ENCODE measurements at regions not wholly inside any gene's neighbourhood (a gene's known extent, or its start where the extent isn't known, plus 50 kb on each side); places are given as distances from the start of the nearest gene placed in this dataset.

- Histone ChIP-seq H3K4me2 (ENCODE audit: insufficient read depth, insufficient read length, low read length) (no peak overlapping the region), H3K9ac (ENCODE audit: extremely low read depth, insufficient read length, low read length) (no peak overlapping the region), H4K5ac (ENCODE audit: insufficient read length, low read depth, low read length) (no peak overlapping the region), H2BK120ac (ENCODE audit: low read depth, low read length, poor library complexity, severe bottlenecking) (no peak overlapping the region), H4K20me1 (ENCODE audit: control insufficient read depth, insufficient read depth, insufficient read length) (no peaks in the 10 kb centered on the region), H2BK15ac (ENCODE audit: low read depth, low read length) (no peak overlapping the region), H3K79me2 (ENCODE audit: insufficient read depth, low read length) (no peaks in the 10 kb centered on the region), H3K14ac (ENCODE audit: insufficient read depth, low read length) (no peak overlapping the region), H3K4ac (ENCODE audit: low read depth, low read length) (no peak overlapping the region), H3K56ac (ENCODE audit: insufficient read length, low read depth, low read length) (no peak overlapping the region), H4K91ac (ENCODE audit: insufficient read length, low read depth, low read length) (no peak overlapping the region), H3K23ac (ENCODE audit: insufficient read length, low read depth, low read length) (no peak overlapping the region), H3K4me1 (ENCODE audit: insufficient read depth, low read length) (peaks cover 6% of the 10 kb centered on the region; the same call in 1 of the 2 replicates), H3K79me1 (ENCODE audit: insufficient read depth, low read depth, low read length, poor library complexity, severe bottlenecking) (no peaks in the 10 kb centered on the region), H2AFZ (ENCODE audit: low read length) (no peak overlapping the region), H2AK5ac (ENCODE audit: insufficient read length, low read length) (no peak overlapping the region), H4K8ac (replicated peaks; ENCODE audit: insufficient read length, low read depth, low read length) (no peak overlapping the region), H2BK5ac (ENCODE audit: insufficient read length, low read length) (no peak overlapping the region), H3K23me2 (ENCODE audit: insufficient read length, low read depth, low read length, poor library complexity, severe bottlenecking) (no peaks in the 10 kb centered on the region), H3K9me3 (ENCODE audit: control insufficient read depth, low read depth, low read length) (no peaks in the 10 kb centered on the region), H3K27me3 (ENCODE audit: insufficient read depth, low read length) (no peaks in the 10 kb centered on the region), H2BK20ac (ENCODE audit: low read depth, low read length, poor library complexity, severe bottlenecking) (no peak overlapping the region), H3K18ac (ENCODE audit: insufficient read length, low read depth, low read length) (no peak overlapping the region), H2BK12ac (ENCODE audit: insufficient read length, low read depth, low read length) (no peak overlapping the region), H3T11ph (ENCODE audit: low read length) (no peak overlapping the region), H3K27ac (ENCODE audit: insufficient read length, low read depth, low read length) (no peak overlapping the region)
- Mint-ChIP-seq H3K36me3 (ENCODE audit: insufficient read depth in 1 of 3, low read depth in 3 of 3) (no peaks in the 10 kb centered on the region), H3K4me1 (peaks cover 14 to 23% of the 10 kb centered on the region in 2 experiments), H3K27ac (no peak overlapping the region), H3K9me3 (no peaks in the 10 kb centered on the region), H3K4me3 (no peak overlapping the region), H3K27me3 (ENCODE audit: low read depth) (peaks cover 10% of the 10 kb centered on the region)
- TF ChIP-seq CTCF (conservative IDR thresholded peaks at IDR 0.05) = no peak
- WGBS (ENCODE audit: extremely low coverage, insufficient read length, low lambda C conversion rate) = no CpG with 5 or more reads among the region's 9 CpGs
- DNase-seq = no peak
These were observed 86.9 kb upstream of the SIMC1 start for GRCh38 chr5:176151281-176151680.

Measured in H9 (cell line).